ENCODE measurements at regions not wholly inside any gene's neighbourhood (a gene's known extent, or its start where the extent isn't known, plus 50 kb on each side); places are given as distances from the start of the nearest gene placed in this dataset.

DNA sequence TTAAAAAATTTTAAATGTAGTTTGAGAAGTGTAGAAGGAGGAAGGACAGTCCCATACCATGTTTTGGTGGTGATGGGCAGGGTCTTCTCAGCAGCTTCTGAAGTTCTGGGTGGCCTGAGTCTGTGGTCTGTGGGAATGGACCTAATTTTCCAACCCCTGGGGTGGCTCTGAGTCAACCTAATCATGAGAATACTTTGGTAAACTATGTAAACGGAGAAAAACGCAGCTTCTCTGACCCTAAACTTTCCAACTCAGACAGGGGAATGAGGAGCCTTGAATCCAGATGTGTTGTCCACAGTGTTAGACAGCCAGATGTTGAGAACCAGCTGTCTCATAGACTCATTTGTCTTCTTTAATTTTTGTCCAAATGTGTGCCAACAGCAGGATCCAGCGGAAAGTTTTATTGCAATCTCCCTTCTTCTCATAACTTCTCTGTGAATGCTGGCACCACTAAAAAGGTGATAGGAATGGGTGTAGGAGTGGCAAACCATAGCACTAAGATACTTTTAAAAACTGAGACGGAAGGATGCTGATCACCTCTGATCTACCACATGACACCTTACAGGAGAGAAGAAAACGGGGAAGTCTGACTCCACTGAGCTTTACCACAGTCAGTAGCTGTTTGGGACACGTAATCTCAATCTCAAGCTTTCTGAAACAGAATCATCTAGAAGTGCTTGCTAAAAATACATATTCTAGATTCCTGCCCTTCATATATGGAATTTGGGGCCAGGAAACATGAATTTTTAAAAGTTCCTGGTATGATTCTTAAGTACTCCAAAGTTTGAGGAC, 90.5 kb upstream of the PHYHIPL start:
- no peak for DNase-seq (ENCODE audit: low read depth, low spot score)

DNA sequence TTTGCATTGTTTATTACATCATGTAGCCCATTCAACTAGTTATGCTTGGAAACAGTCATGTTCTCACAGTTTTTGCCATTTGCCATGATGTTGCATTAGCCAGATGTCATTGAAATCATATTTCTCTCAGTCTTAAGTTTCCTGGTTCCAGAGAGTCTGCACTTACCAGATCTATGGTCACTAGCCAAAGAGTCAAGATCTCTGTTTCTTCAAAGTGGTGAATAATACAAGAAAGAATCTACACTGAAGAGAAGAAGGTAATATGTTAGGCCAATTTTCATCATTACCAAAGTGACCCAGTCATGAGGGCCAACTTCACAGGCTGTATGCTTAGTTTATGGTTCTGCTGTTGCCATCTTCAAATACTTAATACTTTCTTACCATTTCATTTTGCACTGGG, 89.0 kb upstream of the PHYHIPL start:
- DNase-seq (ENCODE audit: low read depth, low spot score) = no peak

DNA sequence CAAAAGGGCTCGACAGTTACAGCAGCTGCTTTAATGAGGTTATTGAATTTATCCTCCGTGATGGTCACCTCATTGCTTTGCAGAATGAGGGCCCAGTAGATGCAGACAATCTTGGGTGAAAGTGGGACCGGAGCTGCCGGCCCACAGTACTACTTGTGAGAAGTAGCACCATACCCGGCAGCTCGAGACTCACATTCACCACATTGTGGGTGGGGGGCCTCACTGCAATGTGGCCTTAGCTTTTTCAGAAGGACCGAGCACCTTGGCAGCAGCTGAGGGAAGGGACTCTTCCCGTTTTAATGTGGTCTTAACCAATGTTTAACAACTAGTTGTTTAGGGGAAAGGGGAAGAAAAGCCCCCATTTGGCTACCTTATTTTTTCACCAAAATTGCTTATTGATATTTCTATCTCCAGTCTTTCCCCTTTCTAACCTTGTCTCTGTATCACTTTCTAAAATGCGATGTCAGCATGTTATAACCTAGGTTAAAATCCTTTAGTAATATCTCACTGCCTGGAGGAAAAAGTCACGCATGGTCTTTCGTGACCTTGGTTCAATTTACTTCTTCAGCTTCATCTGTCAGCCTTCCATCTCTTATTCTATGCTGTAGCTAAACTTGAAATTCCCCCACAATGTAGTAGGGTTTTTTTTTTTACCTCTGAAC, 87.4 kb upstream of the PHYHIPL start:
- DNase-seq (ENCODE audit: low read depth, low spot score) = no peak

DNA sequence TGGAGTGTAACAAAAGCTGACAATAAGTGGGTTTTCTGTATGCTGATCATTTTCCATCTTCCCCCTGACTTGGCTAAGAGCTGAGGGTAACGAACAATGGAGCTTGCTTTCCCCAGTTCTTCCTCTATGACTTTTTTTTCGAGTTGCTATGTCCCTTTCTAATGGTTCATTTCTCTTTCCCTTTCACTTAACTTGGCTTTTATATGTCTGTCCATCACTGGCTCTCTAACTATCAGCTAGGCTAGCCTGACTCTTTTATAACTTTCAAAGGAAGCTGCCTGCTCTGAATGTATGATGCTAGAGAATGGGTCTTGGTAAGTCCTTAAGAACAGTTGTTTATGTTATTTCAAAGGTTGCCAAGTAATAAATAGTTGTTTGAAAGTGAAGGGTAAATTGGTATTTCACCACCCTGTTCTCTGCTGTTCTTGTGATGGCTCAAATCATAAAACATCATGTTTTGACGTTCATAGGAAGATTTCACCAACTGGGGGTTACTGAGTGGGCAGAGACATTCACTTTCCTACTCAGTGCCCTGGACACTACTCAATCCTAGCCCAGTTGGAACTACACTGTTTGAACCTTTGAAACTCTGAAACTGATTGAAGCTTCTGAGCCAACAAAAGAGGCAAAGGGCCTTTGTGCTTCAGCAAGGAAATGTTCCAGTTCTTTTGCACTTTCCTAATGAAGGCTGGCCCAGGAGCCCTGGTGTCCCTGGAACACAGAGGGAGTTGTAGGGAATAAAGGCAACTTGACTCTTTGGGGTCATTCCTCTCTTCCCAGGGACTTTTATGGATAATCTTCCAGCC, 85.4 kb upstream of the PHYHIPL start:
- DNase-seq (ENCODE audit: low read depth, low spot score) = no peak

DNA sequence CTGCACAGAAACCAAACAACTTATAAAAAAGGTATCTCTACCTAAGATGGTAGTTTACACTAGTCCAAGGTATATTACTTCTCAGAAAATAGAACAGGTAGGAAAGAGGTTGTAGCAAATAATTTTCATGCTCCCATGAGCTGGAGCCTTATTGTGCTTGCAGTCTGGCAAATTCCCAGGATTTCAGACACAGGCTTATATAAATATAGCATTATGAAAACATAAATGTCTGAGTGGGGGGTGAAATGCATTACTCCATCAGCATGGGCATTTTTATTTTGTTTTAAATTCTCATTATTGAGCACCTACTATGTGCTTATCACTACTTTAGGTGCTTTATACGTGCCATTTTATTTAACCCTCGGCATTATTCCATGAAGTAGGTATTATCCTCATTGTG, 83.0 kb upstream of the PHYHIPL start:
- no peak for DNase-seq (ENCODE audit: low read depth, low spot score)

DNA sequence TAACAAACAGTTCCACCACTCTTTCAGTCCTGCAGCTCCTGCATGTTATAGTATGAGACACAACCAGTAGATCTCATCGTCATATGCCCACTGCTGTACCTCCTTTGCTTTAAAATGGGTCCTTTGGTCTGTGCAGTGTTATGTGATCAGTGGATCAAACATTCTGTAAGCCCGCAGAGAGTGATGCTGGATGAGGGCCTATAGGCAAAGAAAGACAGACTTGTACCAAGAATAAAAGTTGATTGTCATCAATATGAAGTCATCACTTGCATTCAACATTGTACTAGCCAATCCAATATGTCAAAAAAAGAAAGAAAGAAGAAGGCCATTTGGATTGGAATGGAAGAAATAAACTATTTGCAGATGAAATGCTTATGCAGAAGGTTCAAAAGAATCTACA, 79.8 kb upstream of the PHYHIPL start:
- no peak for DNase-seq (ENCODE audit: low read depth, low spot score)

DNA sequence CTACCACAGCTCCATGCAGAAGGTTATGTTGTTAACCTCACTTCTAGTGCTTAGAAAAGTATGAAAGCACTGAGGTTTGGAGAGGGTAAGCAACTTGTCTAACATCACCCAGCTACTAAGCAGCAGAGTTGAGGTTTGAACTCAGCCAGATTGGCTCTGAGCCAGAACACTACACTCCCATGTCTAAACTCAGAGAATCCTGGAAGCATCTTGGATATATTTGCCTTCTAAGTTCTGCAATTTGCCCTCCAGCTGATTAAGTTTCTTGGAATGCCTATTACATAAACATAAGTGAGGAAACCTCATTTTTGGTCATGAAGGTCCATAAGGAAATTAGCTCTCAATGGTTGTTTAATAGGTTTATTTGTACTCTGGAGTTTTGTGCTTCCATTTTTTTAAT, 78.1 kb upstream of the PHYHIPL start:
- no peak for DNase-seq (ENCODE audit: low read depth, low spot score)

DNA sequence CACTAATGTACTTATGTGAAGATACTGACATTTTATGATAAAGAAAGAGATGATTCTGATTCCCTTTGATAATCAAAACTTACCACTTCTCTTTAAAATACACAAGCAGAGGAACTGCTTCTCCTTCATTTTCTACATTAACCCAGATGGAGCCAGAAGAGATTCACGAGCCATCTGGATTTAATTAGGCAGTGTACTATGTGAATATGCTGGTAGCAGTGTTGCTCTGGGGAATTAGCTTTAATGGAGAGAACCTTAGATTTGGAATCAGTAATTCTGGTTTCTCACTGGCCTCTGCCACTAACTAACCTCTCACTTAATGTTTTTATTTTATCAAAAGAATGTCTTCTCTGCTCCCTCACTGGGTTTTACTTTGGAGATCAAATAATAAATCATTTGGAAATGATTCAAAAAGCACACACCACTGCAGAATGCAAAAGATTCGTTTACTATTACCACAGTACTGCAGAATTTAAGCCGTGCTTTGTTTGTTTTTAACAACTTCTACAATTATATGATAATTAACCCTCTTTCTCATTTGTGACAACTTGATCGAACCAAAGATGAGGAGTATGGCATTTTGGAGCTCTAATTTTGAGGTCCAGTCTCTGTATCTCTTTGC, 77.5 kb upstream of the PHYHIPL start:
- no peak for DNase-seq (ENCODE audit: low read depth, low spot score)

DNA sequence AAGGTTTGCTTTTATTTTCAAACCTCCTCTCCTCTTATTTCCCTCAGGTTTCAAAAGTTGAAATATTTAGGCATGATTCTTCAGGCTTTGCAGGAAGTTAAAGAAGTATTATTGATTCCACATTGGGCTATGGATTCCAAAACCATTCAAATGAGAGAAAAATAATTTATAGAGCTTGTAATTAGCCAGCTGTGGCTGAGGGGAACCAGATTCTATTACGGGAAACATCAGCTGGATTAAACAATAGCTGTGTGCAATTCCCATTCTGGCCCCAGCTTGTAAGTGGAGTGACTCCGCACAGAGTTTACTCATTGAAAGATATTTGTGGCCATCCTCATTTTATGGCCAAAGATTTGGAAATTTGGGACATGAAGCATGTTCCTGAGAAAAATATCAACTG, 77.0 kb upstream of the PHYHIPL start:
- DNase-seq (ENCODE audit: low read depth, low spot score) = no peak

DNA sequence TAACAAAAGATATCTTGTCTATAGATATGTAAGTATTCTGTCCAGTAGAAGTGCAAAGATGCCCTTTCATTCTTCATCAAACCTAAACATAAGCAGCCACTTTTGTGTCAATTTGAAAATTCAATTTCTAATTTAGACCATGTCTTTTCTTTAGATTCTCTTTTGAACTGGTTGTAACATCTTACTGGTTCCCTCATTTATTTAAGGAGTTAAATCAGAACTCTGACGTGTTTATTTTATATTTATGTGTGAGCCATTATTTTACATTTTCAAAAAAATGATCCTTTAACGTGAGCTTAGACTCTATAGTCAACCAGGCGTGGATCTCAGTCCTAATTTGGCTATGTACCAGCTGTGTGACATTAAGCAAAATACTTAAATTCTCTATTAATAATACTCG, 74.0 kb upstream of the PHYHIPL start:
- DNase-seq (ENCODE audit: low read depth, low spot score) = no peak

DNA sequence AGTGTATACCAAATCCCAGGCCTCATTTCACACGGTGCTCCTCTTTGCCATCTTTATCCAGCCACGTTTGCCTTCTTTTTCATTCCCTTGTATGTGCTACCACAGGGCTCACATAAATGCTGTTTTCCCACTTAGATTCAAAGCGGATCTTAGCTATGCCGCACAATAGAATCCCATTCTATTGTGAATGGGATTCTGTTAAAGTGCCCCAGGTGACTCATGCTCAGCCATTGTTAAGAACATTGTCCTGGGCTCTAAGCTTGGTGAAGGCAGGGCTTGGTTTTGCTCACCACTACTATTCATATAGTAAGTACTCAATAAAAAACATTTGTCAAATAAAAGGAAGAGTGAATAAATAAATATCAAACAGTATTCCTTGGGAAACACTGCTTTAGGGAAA, 72.3 kb upstream of the PHYHIPL start:
- DNase-seq (ENCODE audit: low read depth, low spot score) = no peak

DNA sequence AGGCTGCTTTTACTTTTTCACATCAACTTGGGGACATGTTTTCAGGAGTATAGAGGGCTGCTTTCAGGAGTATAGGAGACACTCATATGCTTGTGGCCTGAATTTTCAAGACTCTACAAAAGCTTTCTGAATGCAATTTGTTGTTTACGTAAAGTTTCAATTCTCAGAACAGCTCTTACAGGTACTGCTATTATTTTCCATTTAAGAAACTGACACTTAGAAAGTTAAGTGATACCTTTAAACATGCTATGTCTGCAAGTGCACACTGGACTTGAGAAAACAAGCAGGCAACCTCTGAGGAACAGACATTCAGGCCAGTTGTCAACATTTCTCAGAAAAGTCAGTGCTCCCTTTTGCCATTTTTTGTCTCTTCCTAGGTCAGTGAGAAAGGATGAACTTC, 70.0 kb upstream of the PHYHIPL start:
- no peak for DNase-seq (ENCODE audit: low read depth, low spot score)

DNA sequence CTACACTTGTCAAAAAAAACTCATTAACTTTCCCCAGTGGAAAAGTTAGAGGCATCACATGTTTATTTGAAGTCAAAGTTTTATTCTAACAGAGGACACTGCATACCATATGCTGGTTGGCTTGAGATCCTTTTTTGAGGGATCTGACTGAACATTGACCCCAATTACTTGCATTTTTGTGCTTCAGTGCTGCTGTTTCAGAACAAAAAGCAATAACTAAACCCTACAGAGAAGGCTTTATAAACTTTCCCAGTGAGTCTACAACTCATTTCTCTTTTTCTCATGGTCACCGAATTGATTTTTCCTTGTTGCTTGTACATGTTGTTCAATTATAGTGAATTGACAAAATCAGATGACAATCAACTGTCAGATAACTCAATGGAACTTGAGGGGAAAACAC, 69.3 kb upstream of the PHYHIPL start:
- no peak for DNase-seq (ENCODE audit: low read depth, low spot score)

DNA sequence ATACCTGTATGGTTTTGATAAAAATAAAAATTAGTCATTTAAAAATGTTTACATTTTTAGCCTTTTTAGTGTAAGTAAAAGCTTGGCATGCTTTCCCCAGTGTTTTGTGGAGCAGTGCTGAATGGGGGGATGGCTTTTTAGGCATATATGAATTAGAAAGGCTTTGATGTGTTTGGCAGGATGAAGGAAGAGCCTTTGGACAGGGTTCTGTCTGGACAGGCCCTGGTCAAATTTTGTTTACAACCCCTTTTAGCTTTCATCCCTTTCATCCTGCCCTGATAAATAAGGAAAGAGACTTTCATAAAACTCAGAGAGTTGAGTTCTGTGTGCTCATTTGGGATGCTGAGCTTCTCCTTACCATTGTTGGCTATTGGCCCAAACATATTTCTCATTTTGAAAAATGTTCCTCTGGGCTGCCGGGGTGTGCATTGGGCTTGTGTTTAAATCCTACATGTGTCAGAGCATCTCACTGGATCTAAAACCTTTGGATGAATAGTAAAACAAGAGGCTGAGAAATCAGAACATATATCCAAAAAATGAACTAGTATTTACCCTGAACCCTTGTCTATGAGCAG, 68.1 kb upstream of the PHYHIPL start:
- no peak for DNase-seq (ENCODE audit: low read depth, low spot score)

DNA sequence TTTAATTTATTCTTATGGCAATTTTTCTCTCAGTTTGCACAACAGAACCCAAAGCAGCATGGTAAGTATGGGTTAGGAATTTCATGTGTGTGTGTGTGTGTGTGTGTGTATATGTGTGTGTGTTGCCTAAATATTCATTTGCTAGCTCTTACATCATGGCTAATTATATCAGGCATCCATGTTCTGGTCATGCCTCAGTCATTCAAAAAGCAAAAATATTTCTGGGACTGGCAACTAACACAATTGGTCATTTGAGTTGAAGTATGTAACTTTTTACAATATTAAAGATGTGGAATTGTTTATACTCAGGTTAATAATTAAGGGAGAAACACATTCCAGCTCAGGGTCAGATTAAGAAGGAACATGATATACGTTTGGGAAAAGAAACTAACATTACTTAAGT, 67.6 kb upstream of the PHYHIPL start:
- no peak for DNase-seq (ENCODE audit: low read depth, low spot score)

DNA sequence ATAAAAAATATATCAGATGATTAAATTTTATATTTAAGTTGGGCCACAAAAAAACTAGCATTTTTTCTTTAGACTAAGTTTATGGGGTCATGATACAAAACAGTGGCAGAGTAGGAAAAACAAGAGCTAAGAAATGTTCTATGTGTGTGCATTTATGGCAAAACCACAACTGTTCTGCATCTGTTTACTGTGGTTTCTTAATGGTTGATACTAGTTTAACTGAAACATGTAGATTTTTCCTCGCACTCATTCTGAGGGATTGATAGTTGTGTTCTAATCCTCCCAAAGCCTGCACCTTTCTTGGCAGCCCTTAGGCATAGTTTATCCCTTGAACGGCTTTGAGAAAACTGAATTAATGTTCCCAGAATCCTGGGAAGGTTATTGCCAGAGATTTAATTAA, 66.6 kb upstream of the PHYHIPL start:
- DNase-seq (ENCODE audit: low read depth, low spot score) = no peak

DNA sequence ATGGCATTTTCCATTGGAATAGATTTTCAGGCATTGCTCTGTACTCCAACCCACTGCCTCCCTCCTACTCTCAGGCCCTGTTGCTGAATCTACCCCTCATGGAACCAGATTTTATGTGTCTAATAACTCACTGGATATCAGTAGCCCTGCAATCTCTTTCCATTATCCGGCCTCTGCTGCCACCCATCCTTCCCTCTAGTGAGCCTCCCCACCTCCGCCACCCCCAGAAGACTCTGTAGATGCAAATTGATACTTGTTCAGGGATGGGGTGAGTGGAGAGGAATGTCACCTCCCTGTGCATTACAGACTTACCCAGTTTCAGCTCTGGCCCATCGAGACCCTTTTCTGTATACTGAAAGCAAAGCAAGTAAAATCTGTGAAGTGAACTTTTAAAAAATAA, 52.3 kb upstream of the PHYHIPL start:
- no peak for DNase-seq (ENCODE audit: low read depth, low spot score)

DNA sequence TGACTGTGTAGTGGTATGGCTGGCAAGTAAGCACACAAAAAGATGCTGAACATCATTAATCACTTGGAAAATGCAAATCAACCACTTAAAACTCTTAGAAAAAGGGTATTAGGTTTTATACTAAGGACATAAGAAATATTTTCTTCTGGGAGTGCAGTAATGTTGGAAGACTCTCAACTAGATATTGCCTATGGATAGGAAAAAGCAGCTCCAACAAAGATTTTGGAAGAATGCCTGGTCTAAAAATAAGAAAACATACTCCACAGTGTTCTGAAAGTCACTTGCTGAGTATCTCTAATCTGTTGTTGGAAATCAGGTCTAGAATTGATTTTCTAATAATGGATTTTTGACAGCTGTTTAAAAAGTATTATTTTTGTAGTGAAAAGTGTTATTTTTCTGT, 50.8 kb upstream of the PHYHIPL start:
- no peak for DNase-seq (ENCODE audit: low read depth, low spot score)

DNA sequence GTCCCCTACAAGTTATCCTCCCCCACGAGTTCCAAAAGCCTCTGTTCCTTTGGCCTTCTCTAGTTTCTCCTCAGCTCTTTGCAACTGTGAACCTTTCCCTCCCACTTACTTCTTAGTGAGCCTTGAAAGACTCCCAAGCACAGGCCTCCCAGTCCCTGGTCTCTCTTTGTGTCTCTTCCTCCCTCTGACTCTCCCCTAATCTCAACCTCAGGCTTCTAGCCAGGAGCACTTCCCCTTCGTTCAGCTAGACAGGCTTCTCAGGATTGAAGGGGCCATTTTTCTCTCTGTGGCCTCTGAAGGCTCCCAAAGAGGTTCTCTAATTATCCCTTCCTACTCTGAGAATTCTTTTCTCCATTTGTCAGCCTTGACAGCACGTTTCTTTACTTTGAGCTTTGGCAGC, 50.2 kb upstream of the PHYHIPL start:
- no peak for DNase-seq (ENCODE audit: low read depth, low spot score)
